IMR-90 (cell line): ENCODE measurements at regions not wholly inside any gene's neighbourhood (a gene's known extent, or its start where the extent isn't known, plus 50 kb on each side); places are given as distances from the start of the nearest gene placed in this dataset.

ENCODE experiments used
- ATAC-seq: fragments of 200-7000 bp; cut with Tn5 transposase; 2 replicates; pipeline ENCODE4 v1.9.1; 2020; ENCODE audit warnings: low read depth, mild to moderate bottlenecking, moderate library complexity
- BruUV-seq: library from RNA; stranded (reverse); fragments of 400-500 nt; replicated peaks from 2 replicates; lab custom pipeline; 2021; lab: Mats Ljungman, UMichigan
- CTCF ChIA-PET: fragments of 300-600 bp; formaldehyde crosslinking; extraction: SDS; loops from one replicate; lab custom pipeline; 2021; ENCODE audit warnings: antibody characterized with exemption; lab: Yijun Ruan, JAX
- POLR2A ChIA-PET: fragments of 300-600 bp; sonication (Branson Sonifier 250); formaldehyde crosslinking; loops from one replicate; lab custom pipeline; 2022; ENCODE audit warnings: antibody characterized with exemption; ENCODE audit not compliant: unreplicated experiment; lab: Charles Lee
- DNase-seq: peaks from one replicate; pipeline ENCODE4 v3.0.0; 2013
- H2AFZ ChIP-seq: replicated peaks from 2 replicates; pipeline ENCODE3; 2013; ENCODE audit warnings: low read length, mild to moderate bottlenecking; ENCODE audit not compliant: poor library complexity
- H2AK5ac ChIP-seq: 2 replicates; pipeline ENCODE4 v1.6.1; 2013; ENCODE audit warnings: low read depth, low read length, inconsistent platforms
- H2AK9ac ChIP-seq: replicated peaks from 2 replicates; pipeline ENCODE3; 2013; ENCODE audit warnings: mild to moderate bottlenecking, low read depth, low read length, moderate library complexity; ENCODE audit not compliant: poor library complexity
- H2BK120ac ChIP-seq: 2 replicates; pipeline ENCODE4 v1.6.1; 2013; ENCODE audit warnings: low read depth, low read length, inconsistent platforms
- H2BK15ac ChIP-seq: 3 replicates; pipeline ENCODE4 v1.6.1; 2013; ENCODE audit warnings: low read depth, low read length, inconsistent platforms
- H2BK20ac ChIP-seq: 2 replicates; pipeline ENCODE4 v1.6.1; 2013; ENCODE audit warnings: low read depth, mild to moderate bottlenecking, inconsistent platforms, low read length, moderate library complexity
- H2BK5ac ChIP-seq: 2 replicates; pipeline ENCODE4 v1.6.1; 2013; ENCODE audit warnings: mild to moderate bottlenecking, low read depth, low read length, inconsistent platforms; ENCODE audit not compliant: poor library complexity, severe bottlenecking
- H3K14ac ChIP-seq: replicated peaks from 2 replicates; pipeline ENCODE4 v1.6.1; 2013; ENCODE audit warnings: low read depth, low read length, inconsistent platforms
- H3K18ac ChIP-seq: 2 replicates; pipeline ENCODE4 v1.6.1; 2013; ENCODE audit warnings: low read depth, low read length, control low read depth
- H3K23ac ChIP-seq: 2 replicates; pipeline ENCODE4 v1.6.1; 2013; ENCODE audit warnings: low read depth, low read length, inconsistent platforms
- H3K27ac ChIP-seq: 2 replicates; pipeline ENCODE4 v1.5.1; 2013; ENCODE audit warnings: mild to moderate bottlenecking, control low read depth, low read length; ENCODE audit not compliant: insufficient read depth
- H3K27me3 ChIP-seq: 2 replicates; pipeline ENCODE4 v1.6.1; 2013; ENCODE audit warnings: low read length; ENCODE audit not compliant: control insufficient read depth, insufficient read depth
- H3K36me3 ChIP-seq: 2 replicates; pipeline ENCODE4 v1.6.1; 2013; ENCODE audit warnings: low read length, mixed read lengths; ENCODE audit not compliant: control insufficient read depth, insufficient read depth
- H3K4ac ChIP-seq: 2 replicates; pipeline ENCODE4 v1.6.1; 2013; ENCODE audit warnings: low read depth, low read length, inconsistent platforms
- H3K4me1 ChIP-seq: 2 replicates; pipeline ENCODE4 v1.6.1; 2013; ENCODE audit warnings: low read length, mixed read lengths; ENCODE audit not compliant: control insufficient read depth, insufficient read depth
- H3K4me2 ChIP-seq: 2 replicates; pipeline ENCODE4 v1.6.1; 2013; ENCODE audit warnings: low read depth, mild to moderate bottlenecking, control low read depth, low read length, moderate library complexity
- H3K4me3 ChIP-seq: 2 replicates; pipeline ENCODE4 v1.5.1; 2013; ENCODE audit warnings: low read depth, mild to moderate bottlenecking, control low read depth, low read length, moderate library complexity; ENCODE audit not compliant: insufficient read depth
- H3K56ac ChIP-seq: 2 replicates; pipeline ENCODE4 v1.6.1; 2013; ENCODE audit warnings: low read length, inconsistent platforms; ENCODE audit not compliant: insufficient read depth; ENCODE audit errors: extremely low read depth
- H3K79me1 ChIP-seq, 2 experiments: 2 replicates each; pipeline ENCODE4 v1.6.1; 2013; ENCODE audit warnings: low read length in 2 of 2, inconsistent platforms in 1 of 2, low read depth in 1 of 2
- H3K9ac ChIP-seq: 2 replicates; pipeline ENCODE4 v1.6.1; 2013; ENCODE audit warnings: low read depth, low read length, control low read depth
- H3K9me1 ChIP-seq: 2 replicates; pipeline ENCODE4 v1.6.1; 2013; ENCODE audit warnings: low read length, inconsistent platforms; ENCODE audit not compliant: insufficient read depth
- H3K9me3 ChIP-seq: 2 replicates; pipeline ENCODE4 v1.6.1; 2013; ENCODE audit warnings: low read length; ENCODE audit not compliant: control insufficient read depth, insufficient read depth
- H4K20me1 ChIP-seq: 2 replicates; pipeline ENCODE4 v1.6.1; 2013; ENCODE audit warnings: low read length, inconsistent platforms; ENCODE audit not compliant: insufficient read depth
- H4K5ac ChIP-seq: 2 replicates; pipeline ENCODE4 v1.6.1; 2013; ENCODE audit warnings: mild to moderate bottlenecking, low read depth, low read length, control low read depth
- H4K8ac ChIP-seq, 2 experiments: 2 replicates each; pipeline ENCODE4 v1.6.1; 2013; ENCODE audit warnings: low read depth in 2 of 2, low read length in 2 of 2, control low read depth in 1 of 2, inconsistent platforms in 1 of 2
- H4K91ac ChIP-seq: 2 replicates; pipeline ENCODE4 v1.6.1; 2013; ENCODE audit warnings: low read depth, low read length, inconsistent platforms; ENCODE audit not compliant: insufficient read depth
- BHLHE40 ChIP-seq: fragments of 150-350 bp; IDR thresholded peaks from 2 replicates; pipeline ENCODE4 v1.6.1; 2016; ENCODE audit warnings: mild to moderate bottlenecking, low read depth, low read length
- CEBPB ChIP-seq: IDR thresholded peaks from 2 replicates; pipeline ENCODE4 v1.6.1; 2012; ENCODE audit warnings: low read depth, low read length, improper control_type of control experiment
- CHD1 ChIP-seq: IDR thresholded peaks from 2 replicates; pipeline ENCODE4 v1.6.1; 2012; ENCODE audit warnings: low read depth, low read length, improper control_type of control experiment
- CTCF ChIP-seq: conservative IDR thresholded peaks from 2 replicates; pipeline ENCODE4 v1.5.1; 2012; ENCODE audit warnings: mild to moderate bottlenecking, low read depth, low read length, improper control_type of control experiment
- ELK1 ChIP-seq: fragments of 150-350 bp; IDR thresholded peaks from 2 replicates; pipeline ENCODE4 v1.6.1; 2016; ENCODE audit warnings: low read depth, mild to moderate bottlenecking, low read length, moderate library complexity, borderline replicate concordance
- FOS ChIP-seq: fragments of 150-350 bp; IDR thresholded peaks from 2 replicates; pipeline ENCODE4 v1.6.1; 2016; ENCODE audit warnings: low read depth, low read length
- MAFK ChIP-seq: IDR thresholded peaks from 2 replicates; pipeline ENCODE4 v1.6.1; 2012; ENCODE audit warnings: low read depth, low read length, improper control_type of control experiment
- MAZ ChIP-seq: IDR thresholded peaks from 2 replicates; pipeline ENCODE4 v1.6.1; 2012; ENCODE audit warnings: low read depth, mild to moderate bottlenecking, low read length, improper control_type of control experiment, moderate library complexity, borderline replicate concordance
- MXI1 ChIP-seq: IDR thresholded peaks from 2 replicates; pipeline ENCODE4 v1.6.1; 2012; ENCODE audit warnings: low read depth, mild to moderate bottlenecking, low read length, moderate library complexity, borderline replicate concordance
- NFE2L2 ChIP-seq: fragments of 150-350 bp; IDR thresholded peaks from 2 replicates; pipeline ENCODE4 v1.6.1; 2016; ENCODE audit warnings: low read depth, mild to moderate bottlenecking, low read length
- POLR2A ChIP-seq: IDR thresholded peaks from 2 replicates; pipeline ENCODE4 v1.6.1; 2012; ENCODE audit warnings: mild to moderate bottlenecking, low read depth, low read length
- RAD21 ChIP-seq: IDR thresholded peaks from 2 replicates; pipeline ENCODE4 v1.6.1; 2012; ENCODE audit warnings: low read length, improper control_type of control experiment
- RCOR1 ChIP-seq: IDR thresholded peaks from 2 replicates; pipeline ENCODE4 v1.6.1; 2012; ENCODE audit warnings: mild to moderate bottlenecking, low read length, improper control_type of control experiment; ENCODE audit not compliant: insufficient replicate concordance
- RFX5 ChIP-seq: IDR thresholded peaks from 2 replicates; pipeline ENCODE4 v1.8.0; 2012; ENCODE audit warnings: low read depth, mild to moderate bottlenecking, low read length, moderate library complexity
- SMC3 ChIP-seq: fragments of 150-350 bp; IDR thresholded peaks from 2 replicates; pipeline ENCODE4 v1.6.1; 2016; ENCODE audit warnings: low read depth, mild to moderate bottlenecking, antibody characterized with exemption, low read length, moderate library complexity
- USF2 ChIP-seq: fragments of 150-350 bp; IDR thresholded peaks from 2 replicates; pipeline ENCODE4 v1.6.1; 2017; ENCODE audit warnings: mild to moderate bottlenecking, antibody characterized with exemption, low read length, low read depth
- WGBS, 2 experiments: methylation state at CpG; one replicate each; pipeline versions ENCODE4 v1.1.5 to v1.1.7; 2013; ENCODE audit warnings: missing lambda C conversion rate in 2 of 2; ENCODE audit not compliant: insufficient read length in 1 of 2; ENCODE audit errors: extremely low coverage in 2 of 2; 5-methylcytosine and 5-hydroxymethylcytosine counted together
- dilution Hi-C: fragments of 300-500 bp; cut with HindIII; formaldehyde crosslinking; loops from one replicate; pipeline ENCODE4 v1.14.3; 2018; ENCODE audit warnings: low sequenced_read_pairs; ENCODE audit not compliant: unreplicated experiment
- in situ Hi-C: fragments of 300-500 bp; cut with MboI; formaldehyde crosslinking; loops from 3 replicates; pipeline ENCODE4 v1.14.3; 2019; ENCODE audit warnings: low sequenced_read_pairs, inconsistent platforms, mixed read lengths
- intact Hi-C: fragments of 100-400 bp; cut with micrococcal nuclease; formaldehyde crosslinking; loops from 2 replicates; pipeline ENCODE4 v1.10.0; 2022

GRCh38 chr9:78831726-78832125, 534.8 kb downstream of the PSAT1 start:
- Histone ChIP-seq H2BK15ac (no peak overlapping the region), H3K56ac (no peak overlapping the region)

More at GRCh38 chr9:78831726-78832125, 534.8 kb downstream of the PSAT1 start:
- Histone ChIP-seq H3K4me2 (no peak overlapping the region), H3K9ac (no peak overlapping the region), H4K20me1 (no peaks in the 10 kb centered on the region), H2BK120ac (no peak overlapping the region), H3K9me1 (no peaks in the 10 kb centered on the region), H2AFZ (no peak overlapping the region), H3K9me3 (no peaks in the 10 kb centered on the region; the same call in 1 of the 2 replicates), H4K91ac (no peak overlapping the region), H4K5ac (no peak overlapping the region), H2BK5ac (no peak overlapping the region), H3K27ac (no peak overlapping the region), H3K4ac (no peak overlapping the region), H3K4me3 (no peak overlapping the region), H3K36me3 (no peaks in the 10 kb centered on the region), H2AK9ac (no peak overlapping the region), H3K27me3 (no peaks in the 10 kb centered on the region), H4K8ac (no peak overlapping the region), H3K14ac (0 out of 2 replicates have a peak overlapping the region, but pooled peaks have one; percentile 1), H3K4me1 (no peaks in the 10 kb centered on the region), H3K79me1 (no peaks in the 10 kb centered on the region), H3K23ac (no peak overlapping the region), H3K18ac (no peak overlapping the region), H2AK5ac (no peak overlapping the region), H2BK20ac (no peak overlapping the region)
- ChIA-PET POLR2A (no interaction called here), CTCF (no interaction called here)
- BruUV-seq, result no TSS peak
- dilution Hi-C loops (no loop called here), in situ Hi-C loops (no loop called here), intact Hi-C loops (no loop called here)
- no peak; the same call in 1 of the 2 replicates for ATAC-seq
- peak; percentile 17 for DNase-seq
- TF ChIP-seq CTCF, result no peak
- TF ChIP-seq USF2, result no peak
- no peak for TF ChIP-seq CEBPB
- no peak for TF ChIP-seq RAD21
- TF ChIP-seq NFE2L2, result no peak
- no peak for TF ChIP-seq MAZ
- no peak for TF ChIP-seq RFX5
- TF ChIP-seq BHLHE40, result no peak
- TF ChIP-seq MAFK, result no peak
- no peak for TF ChIP-seq RCOR1
- no peak for TF ChIP-seq MXI1
- no peak for TF ChIP-seq CHD1
- no peak for TF ChIP-seq POLR2A
- no peak for TF ChIP-seq FOS
- no peak for TF ChIP-seq SMC3
- no peak for TF ChIP-seq ELK1
- 40% methylated on average over 1 of the region's 1 CpG; no CpG with 5 or more reads in 1 of the 2 experiments for WGBS, 2 experiments
